Smooth muscle cell (in vitro differentiated cells): ENCODE measurements at regions not wholly inside any gene's neighbourhood (a gene's known extent, or its start where the extent isn't known, plus 50 kb on each side); places are given as distances from the start of the nearest gene placed in this dataset.

ENCODE experiments used
- DNase-seq: peaks from one replicate; lab custom pipeline; 2025; ENCODE audit not compliant: unreplicated experiment; lab: John Stamatoyannopoulos, UW
- H2AFZ ChIP-seq: fragments of 200-600 bp; sonication (generic); 2 replicates; pipeline ENCODE4 v1.6.0; 2016; ENCODE audit warnings: antibody characterized with exemption, low read depth, mild to moderate bottlenecking
- H3F3A ChIP-seq: fragments of 200-600 bp; sonication (generic); 2 replicates; pipeline ENCODE4 v1.6.0; 2017; ENCODE audit warnings: antibody characterized with exemption, low read depth
- H3K27ac ChIP-seq: fragments of 200-600 bp; sonication (generic); 2 replicates; pipeline ENCODE4 v1.5.1; 2016; ENCODE audit warnings: low read depth, mild to moderate bottlenecking
- H3K27me3 ChIP-seq: fragments of 200-600 bp; sonication (generic); 2 replicates; pipeline ENCODE4 v1.6.1; 2016; ENCODE audit warnings: low read depth, mild to moderate bottlenecking
- H3K36me3 ChIP-seq: fragments of 200-600 bp; sonication (generic); 2 replicates; pipeline ENCODE4 v1.5.1; 2016; ENCODE audit warnings: low read depth
- H3K4me1 ChIP-seq: fragments of 200-600 bp; sonication (generic); 2 replicates; pipeline ENCODE4 v1.5.1; 2016; ENCODE audit warnings: low read depth
- H3K4me2 ChIP-seq: fragments of 200-600 bp; sonication (generic); 2 replicates; pipeline ENCODE4 v1.6.0; 2016; ENCODE audit warnings: mild to moderate bottlenecking
- H3K4me3 ChIP-seq: fragments of 200-600 bp; sonication (generic); 2 replicates; pipeline ENCODE4 v1.5.1; 2016; ENCODE audit warnings: mild to moderate bottlenecking
- H3K79me2 ChIP-seq: fragments of 200-600 bp; sonication (generic); 2 replicates; pipeline ENCODE4 v1.6.0; 2016; ENCODE audit warnings: low read depth, mild to moderate bottlenecking
- H3K9ac ChIP-seq: fragments of 200-600 bp; sonication (generic); 2 replicates; pipeline ENCODE4 v1.6.0; 2016; ENCODE audit warnings: low read depth
- H3K9me3 ChIP-seq: fragments of 200-600 bp; sonication (generic); replicated peaks from 2 replicates; pipeline ENCODE4 v1.5.1; 2016; ENCODE audit warnings: low read depth
- H4K20me1 ChIP-seq: fragments of 200-600 bp; sonication (generic); 2 replicates; pipeline ENCODE4 v1.6.0; 2016; ENCODE audit warnings: low read depth
- WGBS: methylation state at CpG from one replicate; pipeline ENCODE4 v1.1.7; 2016; ENCODE audit warnings: low lambda C conversion rate; 5-methylcytosine and 5-hydroxymethylcytosine counted together
- TF ChIP-seq, protein P1 (sequence below): fragments of 200-600 bp; sonication (generic); IDR thresholded peaks from 2 replicates; pipeline ENCODE4 v1.5.1; 2017; ENCODE audit warnings: borderline replicate concordance, mild to moderate bottlenecking, antibody characterized with exemption; ENCODE audit not compliant: insufficient read depth, poor library complexity, severe bottlenecking

GRCh38 chr3:104297617-104298016 is 1069.1 kb upstream of the ALCAM start:
- no peaks in the 10 kb centered on the region for H3K36me3 ChIP-seq
- H3K27me3 ChIP-seq, result no peaks in the 10 kb centered on the region
- H2AFZ ChIP-seq, result no peak overlapping the region
- H3K27ac ChIP-seq, result no peak overlapping the region
- TF ChIP-seq, protein P1, sequence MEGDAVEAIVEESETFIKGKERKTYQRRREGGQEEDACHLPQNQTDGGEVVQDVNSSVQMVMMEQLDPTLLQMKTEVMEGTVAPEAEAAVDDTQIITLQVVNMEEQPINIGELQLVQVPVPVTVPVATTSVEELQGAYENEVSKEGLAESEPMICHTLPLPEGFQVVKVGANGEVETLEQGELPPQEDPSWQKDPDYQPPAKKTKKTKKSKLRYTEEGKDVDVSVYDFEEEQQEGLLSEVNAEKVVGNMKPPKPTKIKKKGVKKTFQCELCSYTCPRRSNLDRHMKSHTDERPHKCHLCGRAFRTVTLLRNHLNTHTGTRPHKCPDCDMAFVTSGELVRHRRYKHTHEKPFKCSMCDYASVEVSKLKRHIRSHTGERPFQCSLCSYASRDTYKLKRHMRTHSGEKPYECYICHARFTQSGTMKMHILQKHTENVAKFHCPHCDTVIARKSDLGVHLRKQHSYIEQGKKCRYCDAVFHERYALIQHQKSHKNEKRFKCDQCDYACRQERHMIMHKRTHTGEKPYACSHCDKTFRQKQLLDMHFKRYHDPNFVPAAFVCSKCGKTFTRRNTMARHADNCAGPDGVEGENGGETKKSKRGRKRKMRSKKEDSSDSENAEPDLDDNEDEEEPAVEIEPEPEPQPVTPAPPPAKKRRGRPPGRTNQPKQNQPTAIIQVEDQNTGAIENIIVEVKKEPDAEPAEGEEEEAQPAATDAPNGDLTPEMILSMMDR, result no peak
- 97% methylated on average over 1 of the region's 1 CpG for WGBS
- H3K79me2 ChIP-seq, result no peaks in the 10 kb centered on the region
- no peak overlapping the region for H3K4me3 ChIP-seq
- H3F3A ChIP-seq, result no peaks in the 10 kb centered on the region
- no peak overlapping the region for H3K4me2 ChIP-seq
- H3K9me3 ChIP-seq, result no peaks in the 10 kb centered on the region
- no peak overlapping the region for H3K9ac ChIP-seq
- no peak for DNase-seq
- H4K20me1 ChIP-seq, result no peaks in the 10 kb centered on the region
- no peaks in the 10 kb centered on the region for H3K4me1 ChIP-seq

- no peak for DNase-seq
- H3K4me3 ChIP-seq, result no peak overlapping the region
- WGBS, result 43% methylated on average over 2 of the region's 2 CpGs
- TF ChIP-seq, protein P1, result no peak
- no peak overlapping the region for H3K4me2 ChIP-seq
- H3K36me3 ChIP-seq, result no peaks in the 10 kb centered on the region
- no peaks in the 10 kb centered on the region for H4K20me1 ChIP-seq
- H3K9me3 ChIP-seq, result no peaks in the 10 kb centered on the region
- H3K9ac ChIP-seq, result no peak overlapping the region
- H3K27ac ChIP-seq, result no peak overlapping the region
- H3F3A ChIP-seq, result no peaks in the 10 kb centered on the region
- H2AFZ ChIP-seq, result no peak overlapping the region
- no peaks in the 10 kb centered on the region for H3K4me1 ChIP-seq
- H3K79me2 ChIP-seq, result no peaks in the 10 kb centered on the region
- H3K27me3 ChIP-seq, result no peaks in the 10 kb centered on the region
Measured at GRCh38 chr3:104298662-104299061, 1068.0 kb upstream of the ALCAM start.

- WGBS, result 100% methylated on average over 1 of the region's 1 CpG
- Histone ChIP-seq H2AFZ (no peak overlapping the region), H3K27me3 (no peaks in the 10 kb centered on the region)
Measured at GRCh38 chr3:104316118-104316517, 1050.6 kb upstream of the ALCAM start.

GRCh38 chr3:104323226-104323625 is 1043.5 kb upstream of the ALCAM start:
- Histone ChIP-seq H2AFZ (no peak overlapping the region), H3K9me3 (peaks cover 2% of the 10 kb centered on the region), H3K4me2 (no peak overlapping the region), H4K20me1 (no peaks in the 10 kb centered on the region), H3K27ac (no peak overlapping the region), H3K79me2 (no peaks in the 10 kb centered on the region), H3K4me3 (no peak overlapping the region), H3K4me1 (no peaks in the 10 kb centered on the region), H3K9ac (no peak overlapping the region), H3K36me3 (no peaks in the 10 kb centered on the region), H3K27me3 (no peaks in the 10 kb centered on the region), H3F3A (no peaks in the 10 kb centered on the region)
- TF ChIP-seq, protein P1, result no peak
- DNase-seq, result no peak
- 83% methylated on average over 2 of the region's 2 CpGs for WGBS

More at GRCh38 chr3:104316118-104316517, 1050.6 kb upstream of the ALCAM start:
- no peaks in the 10 kb centered on the region for H3K9me3 ChIP-seq
- no peaks in the 10 kb centered on the region for H4K20me1 ChIP-seq
- DNase-seq, result no peak
- no peak overlapping the region for H3K4me3 ChIP-seq
- H3K4me1 ChIP-seq, result no peaks in the 10 kb centered on the region
- no peaks in the 10 kb centered on the region for H3K79me2 ChIP-seq
- H3K4me2 ChIP-seq, result no peak overlapping the region
- TF ChIP-seq, protein P1, result no peak
- H3K27ac ChIP-seq, result no peak overlapping the region
- H3K9ac ChIP-seq, result no peak overlapping the region
- no peaks in the 10 kb centered on the region for H3F3A ChIP-seq
- H3K36me3 ChIP-seq, result no peaks in the 10 kb centered on the region
